Activated naive CD4-positive, alpha-beta T cell treated with anti-CD3 and anti-CD28 coated beads, Interleukin-2, amount 10 ng/mL, durations not matched to agents 7 days and 5 days (primary cell): ENCODE measurements at regions not wholly inside any gene's neighbourhood (a gene's known extent, or its start where the extent isn't known, plus 50 kb on each side); places are given as distances from the start of the nearest gene placed in this dataset.

ENCODE experiments used
- CTCF ChIA-PET: fragments of 350-600 bp; sonication (Branson Sonifier 250); formaldehyde crosslinking; loops from one replicate; lab custom pipeline; 2021; ENCODE audit warnings: antibody characterized with exemption; lab: Charles Lee
- DNase-seq: peaks from one replicate; pipeline ENCODE4 v3.0.0-alpha.2; 2020
- H3K27ac Mint-ChIP-seq: one replicate; pipeline ENCODE4 v1.8.0; 2021; ENCODE audit warnings: mild to moderate bottlenecking, moderate library complexity, mixed read lengths
- H3K27me3 Mint-ChIP-seq: one replicate; pipeline ENCODE4 v1.8.0; 2021; ENCODE audit warnings: mild to moderate bottlenecking, mixed read lengths
- H3K36me3 Mint-ChIP-seq: one replicate; pipeline ENCODE4 v1.8.0; 2021; ENCODE audit warnings: mixed read lengths
- H3K4me1 Mint-ChIP-seq: one replicate; pipeline ENCODE4 v1.8.0; 2021; ENCODE audit warnings: mixed read lengths
- H3K4me3 Mint-ChIP-seq: one replicate; pipeline ENCODE4 v1.8.0; 2021; ENCODE audit warnings: mild to moderate bottlenecking, moderate library complexity, mixed read lengths
- H3K9me3 Mint-ChIP-seq: one replicate; pipeline ENCODE4 v1.8.0; 2021; ENCODE audit warnings: mixed read lengths

DNA sequence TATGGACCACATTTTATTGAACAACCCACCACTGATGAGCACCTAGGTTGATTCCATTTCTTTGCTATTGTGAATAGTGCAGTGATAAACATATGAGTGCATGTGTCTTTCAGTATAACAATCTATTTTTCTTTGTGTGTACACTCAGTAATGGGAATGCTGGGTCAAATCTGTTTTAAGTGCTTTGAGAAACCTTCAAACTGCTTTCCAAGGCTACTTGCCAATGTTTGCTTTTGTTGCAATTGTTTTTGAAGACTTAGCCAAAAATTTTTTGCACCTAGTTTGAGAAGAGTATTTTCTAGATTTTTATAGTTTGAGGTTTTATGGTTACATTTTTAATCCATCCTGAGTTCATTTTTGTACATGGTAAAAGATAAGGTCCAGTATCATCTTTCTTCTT lies 587.4 kb upstream of the SETBP1 start:
- CTCF ChIA-PET, result no interaction called here
- Mint-ChIP-seq H3K36me3 (no peaks in the 10 kb centered on the region), H3K27ac (no peak overlapping the region), H3K27me3 (no peaks in the 10 kb centered on the region), H3K9me3 (peaks cover 4% of the 10 kb centered on the region), H3K4me3 (no peak overlapping the region), H3K4me1 (no peaks in the 10 kb centered on the region)
- DNase-seq, result no peak

GRCh38 chr18:44096016-44096415 lies 584.7 kb upstream of the SETBP1 start:
- H3K27me3 Mint-ChIP-seq, result no peaks in the 10 kb centered on the region
- no peak overlapping the region for H3K4me3 Mint-ChIP-seq
- peaks cover 6% of the 10 kb centered on the region for H3K9me3 Mint-ChIP-seq
- CTCF ChIA-PET, result no interaction called here
- no peak overlapping the region for H3K27ac Mint-ChIP-seq
- DNase-seq, result no peak
- H3K4me1 Mint-ChIP-seq, result no peaks in the 10 kb centered on the region
- no peaks in the 10 kb centered on the region for H3K36me3 Mint-ChIP-seq

DNA sequence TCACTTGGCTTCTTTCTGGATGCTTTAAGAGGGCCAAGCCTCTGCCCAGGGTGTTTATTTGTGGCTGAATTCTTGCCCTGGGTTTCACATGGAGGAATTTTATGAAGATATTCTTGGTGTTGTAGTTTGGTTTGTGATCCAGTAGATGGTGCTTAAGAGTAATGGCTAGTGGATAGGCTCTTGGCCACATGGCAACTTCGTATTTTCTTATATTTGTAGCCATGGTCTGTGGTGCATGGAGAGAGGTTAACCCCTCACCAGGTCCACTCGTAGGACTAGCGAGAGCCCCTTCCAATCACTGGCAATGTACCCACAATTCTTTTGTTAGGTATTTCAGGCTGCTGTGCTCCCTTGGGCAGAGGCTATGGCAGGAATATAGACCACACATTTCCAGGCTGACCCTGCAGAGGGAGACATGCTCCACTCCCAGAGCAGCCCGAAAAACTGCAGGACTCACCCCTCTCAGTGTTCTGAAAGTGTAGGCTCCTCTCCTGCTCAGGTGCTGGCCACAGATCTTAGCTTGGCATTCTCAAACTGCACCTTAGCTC lies 582.1 kb upstream of the SETBP1 start:
- Mint-ChIP-seq H3K4me3 (no peak overlapping the region), H3K27me3 (no peaks in the 10 kb centered on the region), H3K36me3 (no peaks in the 10 kb centered on the region), H3K9me3 (peaks cover 6% of the 10 kb centered on the region), H3K4me1 (no peaks in the 10 kb centered on the region), H3K27ac (no peak overlapping the region)
- CTCF ChIA-PET, result no interaction called here
- DNase-seq, result no peak

- H3K27ac Mint-ChIP-seq, result no peak overlapping the region
- H3K4me3 Mint-ChIP-seq, result no peak overlapping the region
- H3K9me3 Mint-ChIP-seq, result peaks cover 4% of the 10 kb centered on the region
- H3K27me3 Mint-ChIP-seq, result no peaks in the 10 kb centered on the region
- no peaks in the 10 kb centered on the region for H3K36me3 Mint-ChIP-seq
- CTCF ChIA-PET, result no interaction called here
- no peaks in the 10 kb centered on the region for H3K4me1 Mint-ChIP-seq
- DNase-seq, result no peak
These were observed 573.5 kb upstream of the SETBP1 start for GRCh38 chr18:44107187-44107586.

GRCh38 chr18:44111337-44111736 lies 569.4 kb upstream of the SETBP1 start:
- Mint-ChIP-seq H3K4me3 (no peak overlapping the region), H3K9me3 (peaks cover 4% of the 10 kb centered on the region), H3K27ac (no peak overlapping the region), H3K36me3 (no peaks in the 10 kb centered on the region), H3K27me3 (no peaks in the 10 kb centered on the region), H3K4me1 (no peaks in the 10 kb centered on the region)
- DNase-seq, result no peak
- CTCF ChIA-PET, result interaction anchor here (0.7 kb wide), 1 partner anchor 8 kb away, joined by 3 read pairs; no protein-coding TSS in a partner anchor

- Mint-ChIP-seq H3K27ac (no peak overlapping the region), H3K36me3 (no peaks in the 10 kb centered on the region)
- no peak for DNase-seq
These were observed 562.9 kb upstream of the SETBP1 start for GRCh38 chr18:44117821-44118220.

GRCh38 chr18:44119607-44120006 lies 561.1 kb upstream of the SETBP1 start:
- Mint-ChIP-seq H3K27me3 (no peaks in the 10 kb centered on the region), H3K27ac (no peak overlapping the region), H3K4me3 (no peak overlapping the region), H3K9me3 (no peaks in the 10 kb centered on the region), H3K4me1 (no peaks in the 10 kb centered on the region), H3K36me3 (no peaks in the 10 kb centered on the region)
- CTCF ChIA-PET, result no interaction called here
- no peak for DNase-seq

More at GRCh38 chr18:44117821-44118220, 562.9 kb upstream of the SETBP1 start:
- H3K9me3 Mint-ChIP-seq, result no peaks in the 10 kb centered on the region
- no peaks in the 10 kb centered on the region for H3K4me1 Mint-ChIP-seq
- CTCF ChIA-PET, result no interaction called here
- H3K4me3 Mint-ChIP-seq, result no peak overlapping the region
- no peaks in the 10 kb centered on the region for H3K27me3 Mint-ChIP-seq

DNA sequence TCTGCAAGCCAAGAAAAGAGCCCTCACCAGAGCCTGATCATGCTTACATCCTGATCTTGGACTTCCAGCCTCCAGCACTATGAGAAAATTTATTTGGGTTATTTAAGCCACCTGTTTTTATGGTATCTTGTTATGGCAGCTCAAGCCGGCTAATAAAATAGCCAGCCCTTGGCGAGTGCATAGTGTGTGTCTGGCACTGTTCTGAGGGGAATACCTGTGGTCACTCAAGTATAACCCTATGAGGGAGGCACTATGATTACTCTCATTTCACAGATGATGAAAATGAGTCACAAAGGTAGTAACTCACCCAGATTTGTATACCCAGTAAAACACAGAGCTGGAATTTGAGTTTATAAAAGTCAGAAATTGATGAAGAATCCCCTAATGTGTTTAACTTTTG lies 556.9 kb upstream of the SETBP1 start:
- Mint-ChIP-seq H3K4me1 (no peaks in the 10 kb centered on the region), H3K36me3 (no peaks in the 10 kb centered on the region), H3K27me3 (no peaks in the 10 kb centered on the region), H3K9me3 (no peaks in the 10 kb centered on the region), H3K4me3 (no peak overlapping the region), H3K27ac (no peak overlapping the region)
- CTCF ChIA-PET, result no interaction called here
- no peak for DNase-seq

DNA sequence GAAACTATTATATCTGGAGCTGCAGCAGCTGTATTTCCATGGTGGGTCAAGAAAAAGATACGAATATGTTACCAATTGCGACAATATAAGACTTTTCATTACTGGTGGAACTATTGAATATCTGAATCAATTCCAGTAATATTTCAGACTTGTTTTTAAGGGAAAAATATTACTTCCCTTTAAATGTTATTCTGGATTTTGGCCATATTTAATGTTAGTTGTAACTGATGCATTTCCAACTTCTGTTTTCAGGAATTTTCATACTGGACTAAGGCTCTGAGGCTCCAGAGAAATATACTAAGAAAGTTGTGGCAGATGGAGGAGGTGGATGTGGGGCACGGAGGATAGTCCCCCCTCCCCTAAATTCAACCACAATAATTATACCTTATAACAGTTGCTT lies 555.2 kb upstream of the SETBP1 start:
- Mint-ChIP-seq H3K27ac (no peak overlapping the region), H3K36me3 (no peaks in the 10 kb centered on the region), H3K4me1 (no peaks in the 10 kb centered on the region), H3K27me3 (no peaks in the 10 kb centered on the region), H3K4me3 (no peak overlapping the region), H3K9me3 (no peaks in the 10 kb centered on the region)
- DNase-seq, result no peak
- CTCF ChIA-PET, result no interaction called here

DNA sequence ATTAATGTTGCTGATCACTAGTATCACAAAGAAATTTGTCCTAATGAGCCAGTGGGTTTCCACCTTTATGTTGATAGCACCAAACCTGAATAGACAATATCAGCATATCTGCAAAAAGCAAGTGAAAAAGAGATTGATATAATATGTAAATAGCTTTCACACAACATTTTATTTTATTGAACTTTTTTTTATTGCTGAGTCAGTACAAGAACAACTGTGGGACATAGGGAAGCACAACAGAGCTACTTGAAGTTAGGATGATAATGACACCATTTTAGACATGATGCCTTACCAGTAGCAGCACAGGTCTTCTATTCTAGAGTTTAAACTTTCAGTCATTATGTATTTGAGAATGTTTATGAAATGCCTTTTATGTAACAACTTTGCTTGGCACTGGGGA lies 554.1 kb upstream of the SETBP1 start:
- H3K27ac Mint-ChIP-seq, result no peak overlapping the region
- H3K4me1 Mint-ChIP-seq, result no peaks in the 10 kb centered on the region
- DNase-seq, result no peak
- H3K4me3 Mint-ChIP-seq, result no peak overlapping the region
- H3K27me3 Mint-ChIP-seq, result no peaks in the 10 kb centered on the region
- no peaks in the 10 kb centered on the region for H3K9me3 Mint-ChIP-seq
- no peaks in the 10 kb centered on the region for H3K36me3 Mint-ChIP-seq
- CTCF ChIA-PET, result interaction anchor here (1.0 kb wide), 1 partner anchor 1086 kb away, joined by 3 read pairs; no protein-coding TSS in a partner anchor

DNA sequence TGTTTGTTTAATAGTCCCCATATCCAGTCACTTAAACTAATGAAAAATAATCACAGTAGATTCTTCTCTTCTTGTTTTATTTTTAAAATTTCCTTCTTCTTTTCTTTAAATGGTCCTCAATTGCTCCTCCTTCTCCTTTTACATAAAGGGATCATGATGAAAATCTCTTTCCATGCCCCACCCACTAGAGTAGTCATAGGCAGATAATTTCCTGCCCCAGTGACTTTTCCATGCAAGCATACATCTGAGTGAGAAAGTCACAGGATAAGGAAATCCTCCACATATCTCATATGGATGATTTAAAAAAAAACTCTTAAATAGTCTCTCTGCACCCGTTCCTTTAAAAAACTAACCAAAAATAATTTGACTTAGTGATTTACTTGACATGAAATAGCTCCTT lies 552.3 kb upstream of the SETBP1 start:
- H3K27ac Mint-ChIP-seq, result no peak overlapping the region
- H3K9me3 Mint-ChIP-seq, result no peaks in the 10 kb centered on the region
- no peaks in the 10 kb centered on the region for H3K4me1 Mint-ChIP-seq
- CTCF ChIA-PET, result no interaction called here
- H3K4me3 Mint-ChIP-seq, result no peak overlapping the region
- no peaks in the 10 kb centered on the region for H3K27me3 Mint-ChIP-seq
- no peaks in the 10 kb centered on the region for H3K36me3 Mint-ChIP-seq
- no peak for DNase-seq

DNA sequence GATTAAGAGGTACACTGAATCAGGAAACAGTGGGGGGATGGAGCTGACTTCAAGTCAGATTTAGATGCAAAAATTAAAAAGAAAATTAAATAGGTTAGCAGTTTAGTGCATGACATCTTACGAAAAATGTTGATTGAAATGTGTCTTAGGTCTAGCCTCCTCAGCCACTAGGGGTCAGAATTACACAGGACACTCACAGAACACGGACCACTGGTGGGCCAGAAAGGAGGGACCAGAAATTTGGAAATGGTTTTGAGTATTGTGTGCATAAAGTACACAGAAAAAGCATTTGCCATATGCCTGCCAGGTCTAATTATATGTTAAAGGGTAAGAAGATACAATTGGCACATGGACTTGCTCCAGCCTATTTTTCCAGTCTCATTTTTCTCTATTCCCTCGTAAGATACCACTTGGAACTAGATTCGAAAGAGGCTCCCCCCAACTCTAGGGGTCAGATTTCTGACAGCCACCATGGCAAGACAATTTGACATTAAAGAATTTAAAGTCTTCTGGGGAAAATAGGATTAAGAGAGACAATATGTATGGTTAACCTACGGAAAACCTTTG lies 550.2 kb upstream of the SETBP1 start:
- DNase-seq, result no peak
- no peaks in the 10 kb centered on the region for H3K27me3 Mint-ChIP-seq

DNA sequence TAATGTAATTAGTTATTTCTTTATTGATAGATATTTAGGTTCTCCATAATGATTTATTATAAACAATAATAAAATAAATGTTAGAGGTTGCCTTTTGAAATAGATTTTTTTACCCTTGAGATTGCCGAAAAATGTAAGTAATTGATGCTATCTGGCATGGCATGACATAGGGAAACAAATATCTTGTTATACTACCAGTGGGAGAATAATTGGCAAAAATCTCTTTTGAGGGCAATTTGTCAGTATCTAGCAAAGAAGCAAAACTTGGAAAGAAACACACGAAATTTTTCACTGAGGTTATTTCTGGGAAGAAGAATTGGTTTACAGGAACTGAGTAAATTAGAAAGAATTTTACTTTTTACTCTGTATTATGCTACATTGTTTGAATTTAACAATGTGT lies 547.2 kb upstream of the SETBP1 start:
- DNase-seq, result no peak
- Mint-ChIP-seq H3K9me3 (peaks cover 4% of the 10 kb centered on the region), H3K4me3 (no peak overlapping the region), H3K27ac (no peak overlapping the region), H3K36me3 (no peaks in the 10 kb centered on the region), H3K4me1 (no peaks in the 10 kb centered on the region), H3K27me3 (no peaks in the 10 kb centered on the region)
- CTCF ChIA-PET, result no interaction called here

More for the DNA sequence above, 550.2 kb upstream of the SETBP1 start:
- Mint-ChIP-seq H3K4me3 (no peak overlapping the region), H3K36me3 (no peaks in the 10 kb centered on the region), H3K4me1 (no peaks in the 10 kb centered on the region), H3K27ac (no peak overlapping the region), H3K9me3 (peaks cover 4% of the 10 kb centered on the region)
- CTCF ChIA-PET, result interaction anchor here (0.9 kb wide), 1 partner anchor 1255 kb away, joined by 3 read pairs; no protein-coding TSS in a partner anchor

DNA sequence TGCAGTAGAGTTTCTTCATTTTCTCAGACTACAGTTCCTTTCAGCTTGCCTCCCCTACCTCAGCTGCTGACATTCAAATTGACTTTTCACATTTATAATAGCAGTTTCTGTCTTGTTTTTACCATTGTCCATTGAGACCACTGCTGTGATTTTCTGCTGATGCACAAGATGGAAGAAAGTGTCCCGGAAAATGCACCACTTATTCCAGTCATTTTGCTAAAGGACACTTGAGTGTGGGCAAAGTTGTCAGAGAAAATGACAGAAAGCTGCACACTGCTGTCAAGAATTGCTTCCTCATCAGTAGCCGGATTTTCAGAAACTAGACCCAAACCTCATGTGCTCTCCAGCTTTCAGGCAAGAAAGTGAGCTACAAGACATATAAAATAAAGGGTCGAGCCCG lies 546.2 kb upstream of the SETBP1 start:
- Mint-ChIP-seq H3K27ac (no peak overlapping the region), H3K27me3 (no peaks in the 10 kb centered on the region), H3K9me3 (peaks cover 4% of the 10 kb centered on the region), H3K4me1 (no peaks in the 10 kb centered on the region), H3K4me3 (no peak overlapping the region), H3K36me3 (no peaks in the 10 kb centered on the region)
- CTCF ChIA-PET, result no interaction called here
- DNase-seq, result no peak

DNA sequence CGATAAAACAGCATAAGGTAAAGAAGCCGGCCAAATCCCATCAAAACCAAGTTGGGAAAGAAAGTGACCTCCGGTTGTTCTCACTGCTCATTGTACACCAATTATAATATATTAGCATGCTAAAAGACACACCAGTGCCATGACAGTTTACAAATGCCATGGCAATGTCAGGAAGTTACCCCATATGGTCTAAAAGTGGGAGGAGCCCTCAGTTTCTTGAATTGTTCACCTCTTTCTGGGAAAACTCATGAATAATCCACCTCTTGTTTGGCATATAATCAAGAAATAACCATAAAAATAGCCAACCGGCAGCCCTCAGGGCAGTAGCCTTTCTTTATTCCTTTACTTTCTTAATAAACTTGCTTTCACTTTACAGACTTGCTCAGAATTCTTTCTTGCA lies 544.9 kb upstream of the SETBP1 start:
- Mint-ChIP-seq H3K36me3 (no peaks in the 10 kb centered on the region), H3K4me3 (no peak overlapping the region), H3K4me1 (no peaks in the 10 kb centered on the region), H3K27me3 (no peaks in the 10 kb centered on the region), H3K9me3 (peaks cover 4% of the 10 kb centered on the region), H3K27ac (no peak overlapping the region)
- CTCF ChIA-PET, result no interaction called here
- DNase-seq, result no peak
